Erythroblast (primary cell): ENCODE measurements at regions not wholly inside any gene's neighbourhood (a gene's known extent, or its start where the extent isn't known, plus 50 kb on each side); places are given as distances from the start of the nearest gene placed in this dataset.

ENCODE experiments used
- GATA1 ChIP-seq: IDR thresholded peaks from 2 replicates; pipeline ENCODE4 v1.6.1; 2011; ENCODE audit warnings: low read depth, mild to moderate bottlenecking, control low read depth, low read length, moderate library complexity
- POLR2A ChIP-seq: IDR thresholded peaks from 2 replicates; pipeline ENCODE4 v1.6.1; 2011; ENCODE audit warnings: mild to moderate bottlenecking, low read length

GRCh38 chr10:106341356-106341755 lies 823.1 kb downstream of the SORCS1 start:
- no peak for TF ChIP-seq POLR2A
- TF ChIP-seq GATA1: no peak
